DND-41 (cell line): ENCODE measurements at regions not wholly inside any gene's neighbourhood (a gene's known extent, or its start where the extent isn't known, plus 50 kb on each side); places are given as distances from the start of the nearest gene placed in this dataset.

Experiments
- EZH2 ChIP-seq: IDR thresholded peaks from 3 replicates; pipeline ENCODE4 v1.6.1; 2012; ENCODE audit warnings: borderline replicate concordance, low read depth, mild to moderate bottlenecking, moderate library complexity, low read length, inconsistent platforms; ENCODE audit not compliant: severe bottlenecking
- TF ChIP-seq, protein P1 (sequence below): IDR thresholded peaks from 2 replicates; pipeline ENCODE4 v1.5.1; 2012; ENCODE audit warnings: borderline replicate concordance, low read length, moderate library complexity, mild to moderate bottlenecking; ENCODE audit not compliant: poor library complexity, severe bottlenecking; ENCODE audit errors: extremely low read depth

DNA sequence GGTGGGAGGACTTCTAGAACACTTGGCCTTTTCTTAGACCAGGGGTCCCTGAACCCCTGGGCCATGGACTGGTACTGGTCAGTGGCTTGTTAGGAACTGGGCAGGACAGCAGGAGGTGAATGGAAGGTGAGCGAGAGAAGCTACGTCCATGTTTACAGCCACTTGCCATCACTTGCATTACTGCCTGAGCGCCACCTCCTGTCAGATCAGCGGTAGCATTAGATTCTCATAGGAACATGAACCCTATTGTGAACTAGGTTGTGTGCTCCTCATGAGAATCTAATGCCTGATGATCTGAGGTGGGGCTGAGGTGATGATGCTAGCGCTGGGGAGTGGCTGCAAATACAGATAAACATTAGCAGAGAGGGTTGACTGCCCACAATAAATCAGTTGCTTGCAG, 100.9 kb upstream of the IGFBP7 start:
- TF ChIP-seq, protein P1, sequence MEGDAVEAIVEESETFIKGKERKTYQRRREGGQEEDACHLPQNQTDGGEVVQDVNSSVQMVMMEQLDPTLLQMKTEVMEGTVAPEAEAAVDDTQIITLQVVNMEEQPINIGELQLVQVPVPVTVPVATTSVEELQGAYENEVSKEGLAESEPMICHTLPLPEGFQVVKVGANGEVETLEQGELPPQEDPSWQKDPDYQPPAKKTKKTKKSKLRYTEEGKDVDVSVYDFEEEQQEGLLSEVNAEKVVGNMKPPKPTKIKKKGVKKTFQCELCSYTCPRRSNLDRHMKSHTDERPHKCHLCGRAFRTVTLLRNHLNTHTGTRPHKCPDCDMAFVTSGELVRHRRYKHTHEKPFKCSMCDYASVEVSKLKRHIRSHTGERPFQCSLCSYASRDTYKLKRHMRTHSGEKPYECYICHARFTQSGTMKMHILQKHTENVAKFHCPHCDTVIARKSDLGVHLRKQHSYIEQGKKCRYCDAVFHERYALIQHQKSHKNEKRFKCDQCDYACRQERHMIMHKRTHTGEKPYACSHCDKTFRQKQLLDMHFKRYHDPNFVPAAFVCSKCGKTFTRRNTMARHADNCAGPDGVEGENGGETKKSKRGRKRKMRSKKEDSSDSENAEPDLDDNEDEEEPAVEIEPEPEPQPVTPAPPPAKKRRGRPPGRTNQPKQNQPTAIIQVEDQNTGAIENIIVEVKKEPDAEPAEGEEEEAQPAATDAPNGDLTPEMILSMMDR = no peak
- no peak for TF ChIP-seq EZH2
